ENCODE measurements at regions not wholly inside any gene's neighbourhood (a gene's known extent, or its start where the extent isn't known, plus 50 kb on each side); places are given as distances from the start of the nearest gene placed in this dataset.

DNA sequence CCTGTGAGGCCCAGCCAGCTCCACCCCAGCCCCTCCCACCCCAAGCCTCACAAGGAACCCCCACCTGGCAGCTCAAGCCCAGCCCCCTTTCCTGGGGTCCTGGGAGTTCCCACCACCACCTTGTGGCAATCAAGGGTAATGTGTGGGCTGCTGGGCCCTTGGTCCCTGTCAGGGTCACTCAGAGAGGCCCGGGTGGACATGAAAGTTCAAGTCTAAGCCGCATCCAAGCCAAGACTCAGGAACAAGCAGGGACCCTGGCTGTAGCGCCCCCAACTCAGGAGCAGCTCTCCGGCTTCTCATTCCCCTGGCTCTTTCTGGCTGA is 106.4 kb upstream of the C14orf180 start:
- H3F3A ChIP-seq (replicated peaks; ENCODE audit: low read depth), result no peaks in the 10 kb centered on the region
- Mint-ChIP-seq H3K9me3 (no peaks in the 10 kb centered on the region; the same call in 2 of the 3 replicates), H3K4me3 (no peak overlapping the region), H3K4me1 (peaks cover 5% of the 10 kb centered on the region; the same call in 2 of the 3 replicates), H3K36me3 (ENCODE audit: low read depth) (no peaks in the 10 kb centered on the region; the same call in 2 of the 3 replicates), H3K27ac (no peak overlapping the region), H3K27me3 (ENCODE audit: insufficient read depth, low read depth, poor library complexity) (peaks cover 6% of the 10 kb centered on the region)
- H3K27me3 ChIP-seq (ENCODE audit: insufficient read depth), result no peaks in the 10 kb centered on the region
- DNase-seq (ENCODE audit: low spot score) (peak; percentile 74), ATAC-seq (peak; percentile 89)
- no peaks in the 10 kb centered on the region for H3K4me1 ChIP-seq (ENCODE audit: insufficient read depth)
- H4K20me1 ChIP-seq (replicated peaks; ENCODE audit: insufficient read depth), result no peaks in the 10 kb centered on the region
- no peak for TF ChIP-seq STAT1 (IDR thresholded peaks at IDR 0.05; ENCODE audit: unreplicated experiment)
- TF ChIP-seq, protein P1, sequence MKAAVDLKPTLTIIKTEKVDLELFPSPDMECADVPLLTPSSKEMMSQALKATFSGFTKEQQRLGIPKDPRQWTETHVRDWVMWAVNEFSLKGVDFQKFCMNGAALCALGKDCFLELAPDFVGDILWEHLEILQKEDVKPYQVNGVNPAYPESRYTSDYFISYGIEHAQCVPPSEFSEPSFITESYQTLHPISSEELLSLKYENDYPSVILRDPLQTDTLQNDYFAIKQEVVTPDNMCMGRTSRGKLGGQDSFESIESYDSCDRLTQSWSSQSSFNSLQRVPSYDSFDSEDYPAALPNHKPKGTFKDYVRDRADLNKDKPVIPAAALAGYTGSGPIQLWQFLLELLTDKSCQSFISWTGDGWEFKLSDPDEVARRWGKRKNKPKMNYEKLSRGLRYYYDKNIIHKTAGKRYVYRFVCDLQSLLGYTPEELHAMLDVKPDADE (IDR thresholded peaks at IDR 0.05), result no peak
- TF ChIP-seq, protein P2, sequence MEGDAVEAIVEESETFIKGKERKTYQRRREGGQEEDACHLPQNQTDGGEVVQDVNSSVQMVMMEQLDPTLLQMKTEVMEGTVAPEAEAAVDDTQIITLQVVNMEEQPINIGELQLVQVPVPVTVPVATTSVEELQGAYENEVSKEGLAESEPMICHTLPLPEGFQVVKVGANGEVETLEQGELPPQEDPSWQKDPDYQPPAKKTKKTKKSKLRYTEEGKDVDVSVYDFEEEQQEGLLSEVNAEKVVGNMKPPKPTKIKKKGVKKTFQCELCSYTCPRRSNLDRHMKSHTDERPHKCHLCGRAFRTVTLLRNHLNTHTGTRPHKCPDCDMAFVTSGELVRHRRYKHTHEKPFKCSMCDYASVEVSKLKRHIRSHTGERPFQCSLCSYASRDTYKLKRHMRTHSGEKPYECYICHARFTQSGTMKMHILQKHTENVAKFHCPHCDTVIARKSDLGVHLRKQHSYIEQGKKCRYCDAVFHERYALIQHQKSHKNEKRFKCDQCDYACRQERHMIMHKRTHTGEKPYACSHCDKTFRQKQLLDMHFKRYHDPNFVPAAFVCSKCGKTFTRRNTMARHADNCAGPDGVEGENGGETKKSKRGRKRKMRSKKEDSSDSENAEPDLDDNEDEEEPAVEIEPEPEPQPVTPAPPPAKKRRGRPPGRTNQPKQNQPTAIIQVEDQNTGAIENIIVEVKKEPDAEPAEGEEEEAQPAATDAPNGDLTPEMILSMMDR (conservative IDR thresholded peaks at IDR 0.05; ENCODE audit: low read depth in 2 of 2), result peak in 1 of 2 experiments; percentile 53; a peak in 3 of 4 replicates
- no peaks in the 10 kb centered on the region for H3K36me3 ChIP-seq (ENCODE audit: insufficient read depth)
- H2AFZ ChIP-seq, result no peak overlapping the region
- H3K27ac ChIP-seq (ENCODE audit: low read depth), result no peak overlapping the region
- no peaks in the 10 kb centered on the region for H3K79me2 ChIP-seq (replicated peaks; ENCODE audit: insufficient read depth)
- H3K9me2 ChIP-seq (ENCODE audit: insufficient read depth), result no peaks in the 10 kb centered on the region
- no peak overlapping the region for H3K4me2 ChIP-seq
- H3K4me3 ChIP-seq, result no peak overlapping the region

DNA sequence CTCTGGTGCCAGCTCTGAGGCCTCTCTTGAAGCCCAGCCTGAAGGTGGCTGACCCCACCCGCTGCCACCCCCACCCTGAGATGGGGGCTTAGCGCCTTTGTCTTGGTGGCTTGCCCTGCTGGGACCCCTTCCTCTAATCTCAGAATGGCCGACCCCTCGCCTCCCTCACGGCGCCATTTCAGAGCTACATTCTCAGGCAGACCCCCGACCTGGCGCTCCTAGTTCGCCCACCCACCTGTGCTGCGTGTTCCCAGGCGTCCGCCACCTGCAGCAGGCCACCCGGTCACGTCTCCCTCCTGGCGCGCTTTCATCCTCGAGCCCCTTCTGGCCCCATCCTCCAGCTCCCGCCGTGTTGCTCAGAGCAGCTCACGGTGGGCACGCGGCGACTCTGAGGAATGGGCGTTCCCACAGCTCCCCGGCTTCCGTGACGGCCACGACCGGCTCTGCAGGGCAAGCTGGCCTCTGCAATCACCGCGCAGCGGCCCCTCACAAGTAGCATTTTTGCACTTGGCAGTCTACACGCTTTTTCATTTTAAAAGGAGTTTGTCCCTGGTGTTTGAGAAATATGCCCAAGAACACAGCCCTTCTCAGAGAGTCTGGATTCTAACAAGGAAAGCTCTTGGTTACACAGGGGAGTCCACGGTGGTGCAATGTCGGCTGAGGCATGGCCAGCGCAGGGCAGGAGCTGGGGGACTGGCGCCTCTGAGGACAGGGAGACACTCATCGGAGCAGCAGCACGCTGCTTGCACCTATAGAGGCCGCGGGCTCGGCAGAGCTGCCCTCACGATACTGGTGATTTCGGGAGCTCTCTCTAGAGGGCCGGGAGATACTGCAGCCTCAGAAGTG is 105.7 kb upstream of the C14orf180 start:
- Mint-ChIP-seq H3K9me3 (no peaks in the 10 kb centered on the region; the same call in 2 of the 3 replicates), H3K27me3 (ENCODE audit: insufficient read depth, low read depth, poor library complexity) (peaks cover 6% of the 10 kb centered on the region), H3K4me1 (peaks cover 5% of the 10 kb centered on the region; the same call in 2 of the 3 replicates), H3K4me3 (no peak overlapping the region), H3K36me3 (ENCODE audit: low read depth) (no peaks in the 10 kb centered on the region; the same call in 2 of the 3 replicates), H3K27ac (no peak overlapping the region)
- H3F3A ChIP-seq (replicated peaks; ENCODE audit: low read depth), result no peaks in the 10 kb centered on the region
- H4K20me1 ChIP-seq (replicated peaks; ENCODE audit: insufficient read depth), result no peaks in the 10 kb centered on the region
- TF ChIP-seq STAT1 (IDR thresholded peaks at IDR 0.05; ENCODE audit: unreplicated experiment), result no peak
- TF ChIP-seq NANOG (IDR thresholded peaks at IDR 0.05; ENCODE audit: borderline replicate concordance), result no peak
- no peak for TF ChIP-seq CREB1 (CRISPR knock-in tag; IDR thresholded peaks at IDR 0.05; ENCODE audit: low read depth)
- peak overlapping the region; percentile 93 for H2AFZ ChIP-seq
- H3K4me1 ChIP-seq (ENCODE audit: insufficient read depth), result no peaks in the 10 kb centered on the region
- H3K79me2 ChIP-seq (replicated peaks; ENCODE audit: insufficient read depth), result no peaks in the 10 kb centered on the region
- no peaks in the 10 kb centered on the region for H3K9me2 ChIP-seq (ENCODE audit: insufficient read depth)
- no peaks in the 10 kb centered on the region for H3K36me3 ChIP-seq (ENCODE audit: insufficient read depth)
- ATAC-seq, result peak; percentile 78
- H3K27me3 ChIP-seq (ENCODE audit: insufficient read depth), result no peaks in the 10 kb centered on the region
- no peak overlapping the region for H3K27ac ChIP-seq (ENCODE audit: low read depth)
- peak; percentile 28 for DNase-seq (ENCODE audit: low spot score)
- H3K4me2 ChIP-seq, result no peak overlapping the region
- no peak overlapping the region for H3K4me3 ChIP-seq

Measured in GM23338 (cell line).